HCT116 (cell line): ENCODE measurements at regions not wholly inside any gene's neighbourhood (a gene's known extent, or its start where the extent isn't known, plus 50 kb on each side); places are given as distances from the start of the nearest gene placed in this dataset.

Experiments
- ATAC-seq: fragments of 200-7000 bp; cut with Tn5 transposase; 2 replicates; pipeline ENCODE4 v1.9.1; 2020; ENCODE audit warnings: mild to moderate bottlenecking, moderate library complexity
- BruUV-seq: library from RNA; stranded (reverse); fragments of 400-500 nt; replicated peaks from 2 replicates; lab custom pipeline; 2021; lab: Mats Ljungman, UMichigan
- CTCF ChIA-PET: fragments of 300-600 bp; sonication (Branson Sonifier 250); formaldehyde crosslinking; loops from one replicate; lab custom pipeline; 2021; ENCODE audit warnings: antibody characterized with exemption; lab: Charles Lee
- POLR2A ChIA-PET: fragments of 300-600, 350-600 bp; sonication (Branson Sonifier 250); formaldehyde crosslinking; loops from one replicate; lab custom pipeline; 2021; ENCODE audit warnings: antibody characterized with exemption; lab: Charles Lee
- RAD21 ChIA-PET, 2 experiments: fragments of 300-600 bp; sonication (Branson Sonifier 250); formaldehyde crosslinking; loops; one replicate each; lab custom pipeline; 2023; ENCODE audit warnings: low total read pairs in 2 of 2; ENCODE audit not compliant: uncharacterized antibody in 2 of 2, unreplicated experiment in 2 of 2, low non-redundant PET in 1 of 2; lab: Charles Lee
- DNase-seq: peaks from one replicate; pipeline ENCODE4 v3.0.0-alpha.2; 2010; ENCODE audit warnings: low read depth, low spot score
- H2AFZ ChIP-seq: fragments of 200-600 bp; shearing (Covaris generic), sonication (generic); 2 replicates; pipeline ENCODE4 v1.6.1; 2017; ENCODE audit warnings: low read depth, mixed run types, mixed read lengths, antibody characterized with exemption, low read length; ENCODE audit not compliant: poor library complexity, severe bottlenecking
- H3K27ac ChIP-seq: 2 replicates; pipeline ENCODE4 v1.5.1; 2012; ENCODE audit warnings: low read depth, low read length
- H3K27me3 ChIP-seq: fragments of 200-600 bp; sonication (generic); 2 replicates; pipeline ENCODE4 v1.6.1; 2016; ENCODE audit warnings: mixed run types, low read length, mixed read lengths; ENCODE audit not compliant: insufficient read depth
- H3K36me3 ChIP-seq, 2 experiments: fragments of 200-500 bp in 1 of 2; fragments of 200-600 bp in 1 of 2; sonication (Bioruptor generic) in 1 of 2; sonication (generic) in 1 of 2; 2 replicates each; pipeline versions ENCODE4 v1.5.1 to v1.6.1; 2014 to 2016; ENCODE audit warnings: low read length in 2 of 2, inconsistent platforms in 1 of 2, mixed read lengths in 1 of 2, mixed run types in 1 of 2; ENCODE audit not compliant: insufficient read depth in 2 of 2, control insufficient read depth in 1 of 2
- H3K4me1 ChIP-seq, 2 experiments: fragments of 200-600 bp in 1 of 2; sonication (generic) in 1 of 2; 2 replicates each; pipeline versions ENCODE4 v1.5.1 to v1.6.1; 2012 to 2017; ENCODE audit warnings: low read length in 2 of 2, inconsistent platforms in 1 of 2, mild to moderate bottlenecking in 1 of 2, mixed read lengths in 1 of 2, mixed run types in 1 of 2, moderate library complexity in 1 of 2; ENCODE audit not compliant: insufficient read depth in 2 of 2, control insufficient read depth in 1 of 2
- H3K4me2 ChIP-seq: fragments of 200-600 bp; sonication (generic); 2 replicates; pipeline ENCODE4 v1.6.1; 2017; ENCODE audit warnings: mixed run types, low read length, mixed read lengths
- H3K4me3 ChIP-seq, 2 experiments: fragments of 200-600 bp in 1 of 2; sonication (generic) in 1 of 2; replicated peaks in 1 of 2; 2 replicates each; pipeline ENCODE4 v1.5.1; 2011 to 2016; ENCODE audit warnings: low read length in 2 of 2, control low read depth in 1 of 2, low read depth in 1 of 2, mild to moderate bottlenecking in 1 of 2, mixed read lengths in 1 of 2, mixed run types in 1 of 2
- H3K79me2 ChIP-seq: fragments of 200-600 bp; sonication (generic); 2 replicates; pipeline ENCODE4 v1.6.1; 2017; ENCODE audit warnings: mild to moderate bottlenecking, mixed run types, low read length, moderate library complexity, mixed read lengths; ENCODE audit not compliant: insufficient read depth
- H3K9ac ChIP-seq: fragments of 200-600 bp; sonication (generic); 2 replicates; pipeline ENCODE4 v1.6.1; 2016; ENCODE audit warnings: low read length, mixed read lengths
- H3K9me2 ChIP-seq: fragments of 200-600 bp; sonication (generic), shearing (Covaris generic); 2 replicates; pipeline ENCODE4 v1.6.1; 2017; ENCODE audit warnings: mixed run types, mild to moderate bottlenecking, moderate library complexity; ENCODE audit not compliant: insufficient read depth
- H3K9me3 ChIP-seq, 2 experiments: fragments of 200-500 bp in 1 of 2; fragments of 200-600 bp in 1 of 2; sonication (Bioruptor generic) in 1 of 2; sonication (generic) in 1 of 2; 2 replicates each; pipeline ENCODE4 v1.6.1; 2014 to 2017; ENCODE audit warnings: low read length in 2 of 2, mixed read lengths in 2 of 2, inconsistent platforms in 1 of 2, low read depth in 1 of 2, mild to moderate bottlenecking in 1 of 2, mixed run types in 1 of 2, moderate library complexity in 1 of 2; ENCODE audit not compliant: control insufficient read depth in 1 of 2, insufficient read depth in 1 of 2
- H4K20me1 ChIP-seq: fragments of 200-600 bp; sonication (generic), shearing (Covaris generic); 2 replicates; pipeline ENCODE4 v1.6.1; 2017; ENCODE audit warnings: mixed run types, mild to moderate bottlenecking, moderate library complexity; ENCODE audit not compliant: insufficient read depth
- ATF3 ChIP-seq: IDR thresholded peaks from 2 replicates; pipeline ENCODE4 v1.6.1; 2012
- CBX3 ChIP-seq: IDR thresholded peaks from 2 replicates; pipeline ENCODE4 v1.6.1; 2012; ENCODE audit warnings: low read depth
- CEBPB ChIP-seq: IDR thresholded peaks from 2 replicates; pipeline ENCODE4 v1.6.1; 2012; ENCODE audit warnings: low read depth
- EGR1 ChIP-seq: IDR thresholded peaks from 2 replicates; pipeline ENCODE4 v1.6.1; 2012; ENCODE audit warnings: low read depth
- ELF1 ChIP-seq: IDR thresholded peaks from 2 replicates; pipeline ENCODE4 v1.6.1; 2012; ENCODE audit warnings: low read depth, borderline replicate concordance
- EZH2 ChIP-seq: fragments of 200-600 bp; sonication (generic); IDR thresholded peaks from 2 replicates; pipeline ENCODE4 v1.6.1; 2017; ENCODE audit warnings: antibody characterized with exemption, mixed run types
- EZH2phosphoT487 ChIP-seq: fragments of 200-600 bp; IDR thresholded peaks from 2 replicates; pipeline ENCODE4 v1.6.1; 2018; ENCODE audit warnings: antibody characterized with exemption, borderline replicate concordance
- FOSL1 ChIP-seq: IDR thresholded peaks from 2 replicates; pipeline ENCODE4 v1.6.1; 2012; ENCODE audit warnings: low read depth
- JUND ChIP-seq: IDR thresholded peaks from 2 replicates; pipeline ENCODE4 v1.6.1; 2012
- POLR2A ChIP-seq: IDR thresholded peaks from 2 replicates; pipeline ENCODE4 v1.7.0; 2011; ENCODE audit warnings: borderline replicate concordance; ENCODE audit not compliant: insufficient read depth, insufficient read length; ENCODE audit errors: extremely low read depth
- POLR2AphosphoS5 ChIP-seq: IDR thresholded peaks from 2 replicates; pipeline ENCODE4 v1.6.1; 2011; ENCODE audit warnings: mild to moderate bottlenecking, low read depth, low read length, moderate library complexity
- REST ChIP-seq: IDR thresholded peaks from 2 replicates; pipeline ENCODE4 v1.6.1; 2012; ENCODE audit warnings: low read depth
- SIN3A ChIP-seq: IDR thresholded peaks from 2 replicates; pipeline ENCODE4 v1.6.1; 2012; ENCODE audit warnings: low read depth
- SP1 ChIP-seq: IDR thresholded peaks from 2 replicates; pipeline ENCODE4 v1.6.1; 2012; ENCODE audit warnings: low read depth
- SRF ChIP-seq: IDR thresholded peaks from 2 replicates; pipeline ENCODE4 v1.6.1; 2012; ENCODE audit warnings: low read depth
- TCF7L2 ChIP-seq: IDR thresholded peaks from 2 replicates; pipeline ENCODE4 v1.7.0; 2011; ENCODE audit warnings: borderline replicate concordance, inconsistent platforms; ENCODE audit not compliant: insufficient read depth, insufficient read length; ENCODE audit errors: extremely low read depth
- ZFX ChIP-seq: fragments of 450-650 bp; IDR thresholded peaks from 2 replicates; pipeline ENCODE4 v1.6.1; 2017
- ZNF274 ChIP-seq: fragments of 200-500 bp; sonication (Bioruptor generic); IDR thresholded peaks from 2 replicates; pipeline ENCODE4 v1.6.1; 2014; ENCODE audit warnings: mild to moderate bottlenecking, low read depth, low read length, inconsistent platforms
- intact Hi-C: fragments of 100-400 bp; cut with micrococcal nuclease; formaldehyde crosslinking; loops from 2 replicates; pipeline ENCODE4 v1.10.0; 2022
- TF ChIP-seq, protein P1 (sequence below), 3 experiments: fragments of 200-600 bp in 1 of 3; sonication (generic) in 1 of 3; IDR thresholded peaks in 2 of 3; conservative IDR thresholded peaks in 1 of 3; 2 replicates each; pipeline ENCODE4 v1.5.1; 2012 to 2017; ENCODE audit warnings: low read depth in 2 of 3, low read length in 2 of 3, antibody characterized with exemption in 1 of 3, borderline replicate concordance in 1 of 3, control low read depth in 1 of 3, mild to moderate bottlenecking in 1 of 3, mixed read lengths in 1 of 3, mixed run types in 1 of 3, moderate library complexity in 1 of 3; ENCODE audit not compliant: insufficient read depth in 1 of 3
- TF ChIP-seq, protein P2 (sequence below): IDR thresholded peaks from 2 replicates; pipeline ENCODE4 v1.6.1; 2012

DNA sequence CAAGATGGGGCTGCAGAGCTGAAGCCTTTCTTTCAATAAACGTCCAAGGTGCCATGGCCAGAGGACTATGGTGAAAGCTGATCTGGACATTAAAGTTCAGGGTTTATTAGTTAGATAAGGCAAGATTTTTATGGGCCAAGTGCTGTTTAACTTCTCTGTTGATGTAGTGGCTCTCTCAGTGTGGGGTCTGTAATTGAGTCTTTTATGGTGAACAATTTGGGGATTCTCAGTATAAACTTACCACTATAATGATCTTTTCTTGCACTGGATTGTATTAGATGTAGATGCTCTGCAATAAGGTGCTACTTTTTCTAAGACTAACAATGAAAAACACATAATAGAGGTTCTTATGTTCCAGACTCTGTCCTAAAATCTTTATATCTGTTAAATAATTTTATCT, 190.1 kb upstream of the KLF12 start:
- Histone ChIP-seq H3K4me1 (no peaks in the 10 kb centered on the region), H3K9ac (no peak overlapping the region), H3K4me3 (no peak overlapping the region), H3K4me2 (no peak overlapping the region), H3K27ac (no peak overlapping the region), H3K9me3 (no peaks in the 10 kb centered on the region), H3K9me2 (no peaks in the 10 kb centered on the region), H4K20me1 (no peaks in the 10 kb centered on the region), H3K79me2 (no peaks in the 10 kb centered on the region), H3K36me3 (no peaks in the 10 kb centered on the region), H3K27me3 (no peaks in the 10 kb centered on the region), H2AFZ (no peak overlapping the region)
- TF ChIP-seq ATF3 (no peak), FOSL1 (no peak), EZH2 (no peak), SIN3A (no peak), REST (no peak), CEBPB (no peak), ZNF274 (no peak), SP1 (no peak), JUND (no peak), TCF7L2 (no peak), EZH2phosphoT487 (no peak), POLR2AphosphoS5 (no peak), POLR2A (no peak), ZFX (no peak), SRF (no peak), CBX3 (no peak), EGR1 (no peak), ELF1 (no peak)
- TF ChIP-seq, protein P1, sequence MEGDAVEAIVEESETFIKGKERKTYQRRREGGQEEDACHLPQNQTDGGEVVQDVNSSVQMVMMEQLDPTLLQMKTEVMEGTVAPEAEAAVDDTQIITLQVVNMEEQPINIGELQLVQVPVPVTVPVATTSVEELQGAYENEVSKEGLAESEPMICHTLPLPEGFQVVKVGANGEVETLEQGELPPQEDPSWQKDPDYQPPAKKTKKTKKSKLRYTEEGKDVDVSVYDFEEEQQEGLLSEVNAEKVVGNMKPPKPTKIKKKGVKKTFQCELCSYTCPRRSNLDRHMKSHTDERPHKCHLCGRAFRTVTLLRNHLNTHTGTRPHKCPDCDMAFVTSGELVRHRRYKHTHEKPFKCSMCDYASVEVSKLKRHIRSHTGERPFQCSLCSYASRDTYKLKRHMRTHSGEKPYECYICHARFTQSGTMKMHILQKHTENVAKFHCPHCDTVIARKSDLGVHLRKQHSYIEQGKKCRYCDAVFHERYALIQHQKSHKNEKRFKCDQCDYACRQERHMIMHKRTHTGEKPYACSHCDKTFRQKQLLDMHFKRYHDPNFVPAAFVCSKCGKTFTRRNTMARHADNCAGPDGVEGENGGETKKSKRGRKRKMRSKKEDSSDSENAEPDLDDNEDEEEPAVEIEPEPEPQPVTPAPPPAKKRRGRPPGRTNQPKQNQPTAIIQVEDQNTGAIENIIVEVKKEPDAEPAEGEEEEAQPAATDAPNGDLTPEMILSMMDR (IDR thresholded peaks at IDR 0.05 in 2 of 3, conservative IDR thresholded peaks at IDR 0.05 in 1 of 3; ENCODE audit: borderline replicate concordance in 1 of 3, insufficient read depth in 1 of 3, low read depth in 2 of 3, low read length in 2 of 3): no peak
- TF ChIP-seq, protein P2, sequence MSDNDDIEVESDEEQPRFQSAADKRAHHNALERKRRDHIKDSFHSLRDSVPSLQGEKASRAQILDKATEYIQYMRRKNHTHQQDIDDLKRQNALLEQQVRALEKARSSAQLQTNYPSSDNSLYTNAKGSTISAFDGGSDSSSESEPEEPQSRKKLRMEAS: no peak
- no peak for ATAC-seq
- RAD21 ChIA-PET: no interaction called here
- CTCF ChIA-PET: no interaction called here
- intact Hi-C loops: no loop called here
- POLR2A ChIA-PET: no interaction called here
- BruUV-seq: no TSS peak
- no peak for DNase-seq
